ENCODE measurements at regions not wholly inside any gene's neighbourhood (a gene's known extent, or its start where the extent isn't known, plus 50 kb on each side); places are given as distances from the start of the nearest gene placed in this dataset.
"Not testable (repeated sequence)": the region's sequence is repeated elsewhere in the genome, so short reads cannot be mapped to it uniquely, and the experiment has no call there.

DNA sequence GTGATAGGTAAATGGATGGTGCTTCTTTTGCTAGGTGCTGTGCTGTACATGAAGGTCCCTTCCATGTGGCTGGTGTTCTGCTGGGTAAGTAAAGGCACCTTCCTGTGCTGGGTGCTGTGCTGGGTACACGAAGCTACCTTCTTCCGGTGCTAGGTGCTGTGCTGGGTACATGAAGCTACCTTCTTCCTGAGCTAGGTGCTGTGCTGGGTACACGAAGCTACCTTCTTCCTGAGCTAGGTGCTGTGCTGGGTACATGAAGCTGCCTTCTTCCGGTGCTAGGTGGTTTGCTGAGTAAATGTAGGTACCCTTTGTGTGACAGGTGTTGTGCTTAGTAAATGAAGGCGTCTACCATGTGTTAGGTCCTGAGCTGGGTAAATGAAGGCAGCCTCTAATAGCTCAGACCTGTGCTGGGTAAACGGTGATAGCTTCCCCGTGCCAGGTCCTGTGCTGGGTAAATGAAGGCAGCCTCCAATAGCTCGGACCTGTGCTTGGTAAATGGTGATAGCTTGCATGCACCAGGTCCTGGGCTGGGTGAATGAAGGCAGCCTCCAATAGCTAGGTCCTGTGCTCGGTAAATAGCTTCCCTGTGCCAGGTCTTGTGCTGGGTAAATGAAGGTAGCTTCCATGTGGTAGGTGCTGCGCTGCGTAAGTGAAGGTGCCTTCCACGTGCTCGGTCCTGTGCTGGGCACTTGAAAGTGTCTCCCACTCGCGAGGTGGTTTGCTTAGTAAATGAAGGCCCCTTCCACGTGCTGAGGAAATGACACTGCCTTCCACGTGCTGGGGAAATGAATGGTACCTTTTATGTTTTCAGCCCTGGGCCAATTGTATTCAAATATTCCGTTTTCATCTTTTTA lies 115.5 kb downstream of the ERMARD start:
- no peak for DNase-seq

DNA sequence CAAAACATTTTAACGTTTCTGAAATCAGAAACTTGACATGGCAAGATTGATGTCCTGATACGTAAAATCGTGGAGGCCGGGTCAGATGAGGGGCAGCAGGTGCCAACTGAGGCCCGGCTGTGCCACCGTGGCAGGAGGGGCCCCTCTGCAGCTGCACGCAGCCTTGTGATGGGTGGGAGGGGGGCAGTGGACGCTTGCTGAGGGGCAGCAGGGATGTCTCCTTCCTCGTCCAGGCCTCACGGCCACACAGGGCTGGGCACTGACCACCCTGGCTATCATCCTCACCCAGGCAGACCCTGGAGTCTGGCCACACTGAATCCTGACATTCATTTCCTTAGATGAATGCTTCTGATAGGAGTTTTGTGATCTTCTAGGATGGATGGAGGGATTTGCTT lies 114.7 kb downstream of the ERMARD start:
- no peak for DNase-seq

DNA sequence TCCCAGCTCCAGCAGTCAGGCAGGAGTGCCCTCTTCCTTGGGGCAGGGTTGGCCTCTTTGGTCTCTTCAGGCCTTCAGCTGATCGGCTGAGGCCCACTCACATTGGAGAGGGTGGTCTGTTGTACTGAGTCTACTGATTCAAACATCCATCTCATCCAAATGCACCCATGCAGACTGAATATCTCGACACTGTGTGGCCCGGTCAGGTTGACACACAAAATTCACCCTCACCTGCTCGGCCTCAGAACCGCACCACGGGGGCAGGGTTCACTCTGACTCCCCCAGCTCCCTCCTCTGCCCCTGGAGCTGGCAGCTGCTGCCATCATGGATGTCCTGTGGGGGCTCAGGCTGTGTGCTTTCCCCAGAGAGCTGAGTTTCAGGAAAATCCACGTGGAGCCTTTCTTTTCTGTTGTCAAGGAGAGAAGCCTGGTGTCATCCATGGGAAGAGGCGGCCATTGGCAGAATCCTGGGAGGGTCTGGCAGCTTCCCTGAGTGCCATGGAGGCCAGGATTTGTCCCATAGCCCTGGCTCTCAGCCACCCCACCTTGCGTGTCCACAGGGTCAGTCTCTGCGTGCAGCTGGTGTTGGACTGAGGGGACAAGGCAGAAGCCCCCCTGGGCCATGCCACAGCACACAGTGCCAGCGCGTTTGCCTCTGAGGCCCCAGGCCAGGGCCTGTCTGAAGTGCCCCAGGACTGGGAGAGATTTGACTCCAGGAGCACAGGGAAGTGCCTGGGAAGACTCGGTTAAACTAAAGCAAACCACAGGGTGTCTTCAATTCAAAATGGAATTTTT lies 114.1 kb downstream of the ERMARD start:
- DNase-seq = no peak

DNA sequence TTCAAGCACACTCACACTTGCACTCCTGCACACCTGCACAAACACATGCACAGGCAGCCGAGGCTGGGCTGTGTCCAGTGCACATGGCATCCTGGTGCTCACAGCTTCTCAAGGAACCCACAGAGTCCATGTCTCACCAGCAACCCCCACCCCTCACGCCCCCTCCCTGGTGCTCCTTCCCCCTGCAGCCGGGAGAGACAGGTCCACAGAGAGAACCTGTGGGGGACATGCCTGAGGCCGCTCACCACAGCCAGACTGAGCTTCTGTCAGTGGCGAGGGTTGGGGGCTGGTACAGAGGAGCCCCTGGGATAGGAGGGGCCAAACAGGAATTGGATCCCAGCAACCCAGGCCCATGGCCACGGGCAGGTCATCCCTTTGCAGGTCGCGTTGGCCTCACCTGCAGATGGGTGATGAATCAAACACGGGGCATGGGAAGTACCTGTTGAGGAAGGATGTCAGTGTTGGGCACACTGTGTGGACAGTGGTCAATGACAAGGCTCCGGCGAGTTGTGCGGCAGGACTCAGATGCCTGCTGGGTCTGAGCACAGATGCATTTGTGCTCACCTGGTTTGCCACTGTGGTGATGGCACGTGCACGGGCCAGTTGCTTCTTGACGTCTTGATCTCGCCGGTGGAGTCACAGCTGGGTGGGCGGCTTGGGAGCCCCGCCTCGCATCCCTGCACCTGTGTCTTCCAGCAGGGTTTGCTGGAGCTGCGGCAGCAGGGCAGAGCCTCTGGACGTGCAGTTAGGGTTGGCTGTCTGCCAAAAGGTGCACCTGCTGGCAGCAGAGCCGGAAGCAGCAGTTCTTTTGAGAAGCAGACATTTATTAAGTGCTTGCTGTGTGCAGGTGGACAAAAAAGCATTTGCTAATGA lies 113.0 kb downstream of the ERMARD start:
- no peak for DNase-seq

DNA sequence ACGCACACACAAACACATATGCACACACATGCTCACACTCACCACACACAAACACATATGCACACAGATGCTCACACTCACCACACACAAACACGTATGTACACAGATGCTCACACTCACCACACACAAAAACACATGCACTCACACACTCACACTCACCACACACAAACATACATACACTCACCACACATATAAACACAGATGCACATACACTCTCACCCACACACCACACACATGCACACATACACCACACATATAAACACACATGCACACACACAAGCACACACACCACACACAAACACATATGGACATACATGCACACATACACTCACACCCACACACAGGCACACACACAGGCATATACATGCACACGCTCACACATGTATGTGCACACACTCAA lies 112.3 kb downstream of the ERMARD start:
- DNase-seq = no peak

DNA sequence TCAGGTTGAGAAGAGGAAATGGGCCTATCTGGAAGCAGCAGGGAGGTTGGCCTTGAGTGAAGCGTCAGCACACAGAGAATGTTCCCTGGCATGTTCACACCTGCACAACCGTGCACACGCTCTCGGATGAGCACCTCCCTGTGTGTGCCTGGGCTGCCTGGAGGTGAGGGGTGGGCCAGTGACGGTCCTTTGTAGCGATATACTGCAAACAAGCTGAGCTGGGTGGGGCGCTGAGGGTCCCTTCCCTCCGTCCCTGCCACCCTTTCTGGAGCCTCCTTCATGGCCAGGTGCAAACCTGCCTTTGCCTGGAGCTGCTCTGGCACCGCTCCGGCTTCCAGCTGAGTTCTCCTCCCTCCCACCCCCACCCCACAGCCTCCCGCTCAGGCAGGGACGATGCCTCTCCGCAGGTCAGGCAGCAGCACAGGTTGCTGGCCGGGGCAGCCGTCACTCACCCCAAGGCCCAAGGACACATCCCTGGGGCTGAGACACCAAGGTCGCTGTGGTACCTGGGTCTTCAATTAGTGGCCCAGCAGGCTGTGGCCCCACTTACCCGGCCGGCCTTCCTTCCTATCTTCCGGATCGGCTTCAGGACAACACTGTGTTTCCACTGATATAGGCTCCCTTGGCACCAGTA lies 111.6 kb downstream of the ERMARD start:
- no peak for DNase-seq

DNA sequence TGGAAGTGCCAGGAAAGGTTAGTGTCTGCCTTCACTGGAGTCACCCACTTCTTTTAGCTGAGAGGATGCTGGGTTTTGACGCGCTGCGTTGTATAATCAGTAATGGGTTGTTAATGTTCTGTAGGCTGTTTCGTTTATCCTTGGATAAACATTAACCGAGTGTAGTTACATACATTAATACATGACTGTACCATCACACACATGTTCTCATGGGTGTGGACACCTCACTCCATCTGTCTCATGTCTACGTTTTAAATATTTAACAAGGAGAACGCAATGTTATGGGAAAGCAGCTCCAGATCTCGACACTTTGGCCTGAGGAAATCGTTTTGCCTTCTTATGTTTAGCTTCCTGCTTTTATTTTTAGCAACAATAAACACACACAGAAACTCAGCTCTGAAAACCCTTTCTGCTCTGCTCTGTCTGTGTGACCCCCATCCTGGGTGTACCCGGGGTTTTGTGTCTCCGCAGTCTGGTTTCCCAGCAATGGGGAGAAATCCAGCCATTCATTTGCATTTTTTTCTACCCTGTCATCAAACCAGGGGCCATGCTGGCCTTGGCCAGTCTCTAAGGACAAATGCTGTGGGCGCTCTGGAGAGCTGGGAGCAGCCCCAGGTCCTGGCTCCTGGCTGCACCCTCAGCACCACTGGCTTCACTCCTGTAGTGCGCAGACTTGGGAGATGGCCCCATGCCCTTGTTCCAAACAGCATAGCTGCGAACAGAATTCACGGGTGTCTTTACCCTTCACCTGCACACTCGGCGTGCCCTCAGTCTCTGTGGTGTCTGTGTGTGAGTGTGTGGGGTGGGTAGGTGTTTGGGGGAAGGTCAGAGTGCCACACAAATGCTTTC lies 110.8 kb downstream of the ERMARD start:
- no peak for DNase-seq

DNA sequence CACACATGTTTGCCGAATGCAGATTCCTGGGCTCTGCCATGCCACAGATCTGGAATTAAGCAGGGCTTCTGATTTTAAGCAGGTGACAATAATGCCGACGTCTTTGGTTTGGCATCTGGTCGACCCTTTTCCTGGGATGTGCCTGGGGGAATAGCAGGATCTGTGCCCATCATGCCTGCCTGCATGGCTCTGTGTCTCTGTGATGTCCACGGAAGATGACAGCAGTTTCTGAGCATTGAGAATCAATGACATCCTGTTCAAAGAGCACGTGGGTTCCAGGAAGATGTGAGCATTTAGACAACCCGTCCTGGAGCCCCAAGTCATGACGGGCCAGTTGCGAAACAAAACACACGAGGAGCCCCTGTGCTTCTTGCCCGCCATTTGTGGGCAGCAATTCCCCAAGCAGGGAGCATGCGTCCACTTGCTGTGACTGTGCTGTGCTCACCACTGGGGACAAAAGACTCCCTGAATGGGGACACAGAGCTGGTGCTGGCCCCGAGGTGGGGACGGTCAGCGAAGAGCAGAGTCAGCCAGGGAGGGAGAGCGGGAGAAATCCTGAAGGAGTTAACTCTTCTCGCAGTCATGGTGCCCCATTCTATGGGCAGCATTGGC lies 110.1 kb downstream of the ERMARD start:
- no peak for DNase-seq

DNA sequence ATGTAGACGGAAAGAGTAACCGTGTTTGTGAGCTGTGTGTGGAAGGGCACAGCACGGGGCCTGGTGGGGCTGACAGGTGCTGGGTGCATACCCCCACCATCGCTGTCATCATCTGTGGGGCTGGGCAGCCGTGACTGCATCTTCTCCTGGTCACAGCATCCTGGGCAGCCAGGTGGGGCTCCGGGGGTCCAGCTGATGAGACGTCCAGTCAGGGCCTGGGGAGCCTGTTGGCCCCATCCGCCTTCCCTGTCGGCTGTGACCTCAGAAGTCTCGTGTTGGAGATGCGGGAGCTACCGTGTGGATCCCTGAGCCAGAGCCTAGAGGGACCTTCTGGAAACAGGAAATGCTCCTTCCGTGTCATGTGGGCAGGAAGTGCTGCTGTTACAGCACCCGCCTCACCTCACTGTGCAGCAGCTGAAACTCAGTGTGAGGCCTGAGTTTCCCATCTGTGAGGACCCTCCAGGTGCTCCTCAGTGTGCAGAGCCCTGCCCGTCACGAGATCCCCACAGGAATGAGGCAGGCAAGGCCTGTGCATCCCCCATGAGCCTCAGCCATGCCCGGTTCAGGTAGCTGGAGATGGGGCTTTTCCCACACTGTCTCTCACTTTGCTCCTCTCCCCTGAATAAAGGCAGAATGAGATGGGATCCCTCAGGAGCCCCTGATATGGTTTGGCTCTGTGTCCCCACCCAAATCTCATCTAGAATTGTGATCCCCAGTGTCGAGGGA lies 108.7 kb downstream of the ERMARD start:
- no peak for DNase-seq

DNA sequence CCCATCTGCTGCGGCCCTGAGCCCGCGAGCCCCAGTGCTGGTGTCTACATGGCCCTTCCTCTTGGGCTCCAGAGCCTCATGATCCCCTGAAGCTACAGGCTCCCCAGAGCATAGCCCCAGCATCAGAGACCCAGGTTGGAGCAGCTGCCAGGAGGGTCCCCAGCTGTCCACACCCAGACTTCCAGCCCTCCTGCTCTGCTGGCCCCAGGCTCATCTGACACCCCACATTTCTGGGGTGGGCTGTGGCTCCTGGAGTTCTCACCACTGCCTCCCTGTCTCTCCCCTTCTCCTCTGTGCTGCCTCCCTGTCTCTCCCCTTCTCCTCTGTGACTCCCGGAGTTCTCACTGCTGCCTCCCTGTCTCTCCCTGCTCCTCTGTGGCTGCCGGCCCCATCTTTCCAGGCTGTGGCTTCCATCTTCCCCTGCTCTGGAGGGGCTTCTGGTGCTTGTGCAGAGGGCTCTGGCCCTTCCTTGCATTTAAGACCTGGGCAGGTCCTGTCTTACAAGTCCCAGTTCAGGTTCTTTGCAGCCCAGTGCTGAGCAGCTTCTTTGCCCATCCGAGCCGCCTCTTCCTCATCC lies 108.1 kb downstream of the ERMARD start:
- no peak for DNase-seq

DNA sequence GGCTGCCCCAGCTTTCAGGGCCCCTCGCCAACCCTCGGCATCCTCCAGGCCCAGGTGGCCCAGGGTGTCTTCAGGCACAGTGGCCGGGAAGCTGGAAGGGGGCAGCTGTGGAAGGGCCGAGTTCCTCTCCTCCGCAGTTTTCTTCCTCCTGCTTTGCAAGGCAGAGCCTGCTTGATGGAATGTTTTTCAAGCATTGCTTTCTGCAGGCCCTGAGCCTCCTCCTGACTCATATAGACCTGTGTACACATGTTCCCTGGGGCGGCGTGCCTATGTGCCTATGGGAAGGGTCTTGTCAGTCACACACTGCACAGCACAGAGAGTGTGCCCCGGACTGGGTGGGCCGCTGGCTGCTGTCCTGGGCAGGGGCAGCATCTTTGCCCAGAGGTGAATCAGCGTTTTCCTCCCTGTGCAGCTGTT lies 107.5 kb downstream of the ERMARD start:
- no peak for DNase-seq

DNA sequence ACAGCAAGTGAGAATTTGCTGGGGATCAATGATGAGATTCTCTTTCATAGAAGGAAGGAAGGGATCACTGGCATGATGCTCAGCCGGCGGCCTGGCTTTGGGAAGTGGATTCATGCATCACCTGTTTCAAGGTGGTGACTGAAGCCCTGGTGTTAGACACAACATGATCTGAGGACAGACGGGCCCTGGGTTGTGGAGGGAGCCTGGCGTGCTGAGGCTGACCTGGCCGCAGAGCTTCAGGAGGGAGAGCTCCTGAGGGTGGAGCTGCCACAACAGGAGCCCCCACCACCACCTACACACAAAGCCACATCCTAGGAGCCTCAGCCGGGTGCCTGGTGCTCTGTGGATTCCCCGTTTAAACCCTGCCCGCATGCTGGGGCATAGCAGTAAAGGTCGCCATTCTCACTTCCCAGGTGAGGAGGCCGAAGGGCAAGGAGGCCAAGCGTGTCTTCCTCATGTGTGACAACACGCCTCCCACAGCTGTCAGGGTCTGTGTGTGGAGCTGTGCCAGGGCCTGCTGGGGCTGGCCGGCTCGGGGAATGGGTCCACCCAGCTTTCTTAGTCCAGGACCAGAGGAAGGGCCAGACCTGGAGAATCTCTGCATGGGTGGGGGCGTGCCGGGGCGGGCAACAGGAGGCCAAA lies 107.0 kb downstream of the ERMARD start:
- DNase-seq = no peak

DNA sequence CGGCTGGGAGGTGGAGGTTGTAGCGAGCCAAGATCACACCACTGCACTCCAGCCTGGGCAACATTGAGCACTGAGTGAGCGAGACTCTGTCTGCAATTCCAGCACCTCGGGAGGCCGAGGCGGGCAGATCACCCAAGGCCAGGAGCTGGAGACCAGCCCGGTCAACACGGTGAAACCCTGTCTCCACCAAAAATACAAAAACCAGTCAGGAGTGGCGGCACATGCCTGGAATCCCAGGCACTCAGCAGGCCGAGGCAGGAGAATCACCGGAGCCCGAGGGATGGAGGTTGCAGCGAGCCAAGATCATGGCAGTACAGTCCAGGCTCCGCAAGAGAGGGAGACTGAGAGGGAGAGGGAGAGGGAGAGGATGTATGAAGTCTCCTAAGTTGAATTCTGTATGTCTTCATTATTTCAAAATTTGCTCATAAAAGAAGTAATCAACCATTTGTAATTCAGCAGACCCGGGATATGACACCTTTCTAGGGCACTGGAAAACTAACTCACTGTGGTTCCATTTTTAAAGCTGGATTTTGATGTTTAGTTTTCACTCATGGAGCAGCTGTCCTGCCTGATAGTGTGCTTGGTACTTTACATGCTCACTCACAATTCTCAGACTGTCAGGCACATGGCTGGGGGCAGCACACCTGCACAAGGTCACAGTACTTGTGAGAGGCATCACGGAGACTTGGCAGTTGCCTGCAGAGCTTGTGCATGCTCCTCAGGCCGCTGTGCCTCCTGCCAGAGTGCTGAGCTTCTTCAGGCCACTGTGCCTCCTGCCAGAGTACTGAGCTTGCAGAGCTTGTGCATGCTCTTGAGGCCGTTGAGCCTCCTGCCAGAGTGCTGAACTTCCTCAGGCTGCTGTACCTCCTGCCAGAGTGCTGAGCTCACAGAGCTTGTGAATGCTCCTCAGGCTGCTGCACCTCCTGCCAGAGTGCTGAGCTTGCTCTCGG lies 106.2 kb downstream of the ERMARD start:
- no peak for DNase-seq

DNA sequence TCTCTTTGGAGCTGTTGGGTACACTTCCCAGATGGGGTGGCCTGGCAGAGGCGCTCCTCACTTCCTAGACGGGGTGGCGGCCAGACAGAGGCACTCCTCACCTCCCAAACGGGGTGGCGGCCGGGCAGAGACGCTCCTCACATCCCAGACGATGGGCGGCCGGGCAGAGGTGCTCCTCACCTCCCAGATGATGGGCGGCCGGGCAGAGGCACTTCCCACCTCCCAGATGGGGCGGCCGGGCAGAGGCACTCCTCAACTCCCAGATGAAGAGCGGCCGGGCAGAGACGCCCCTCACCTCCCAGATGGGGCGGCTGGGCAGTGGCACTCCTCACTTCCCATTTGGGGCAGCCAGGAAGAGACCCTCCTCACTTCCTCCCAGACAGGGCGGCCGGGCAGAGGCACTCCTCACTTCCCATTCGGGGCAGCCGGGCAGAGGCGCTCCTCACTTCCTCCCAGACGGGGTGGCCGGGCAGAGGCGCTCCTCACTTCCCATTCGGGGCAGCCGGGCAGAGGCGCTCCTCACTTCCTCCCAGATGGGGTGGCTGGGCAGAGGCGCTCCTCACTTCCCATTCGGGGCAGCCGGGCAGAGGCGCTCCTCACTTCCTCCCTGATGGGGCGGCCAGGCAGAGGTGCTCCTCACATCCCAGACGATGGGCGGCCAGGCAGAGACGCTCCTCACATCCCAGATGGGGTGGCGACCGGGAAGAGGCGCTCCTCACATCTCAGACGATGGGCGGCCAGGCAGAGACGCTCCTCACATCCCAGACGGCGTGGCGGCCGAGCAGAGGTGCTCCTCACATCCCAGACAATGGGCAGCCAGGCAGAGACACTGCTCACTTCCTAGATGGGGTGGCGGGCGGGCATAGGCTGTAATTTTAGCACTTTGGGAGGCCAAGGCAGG lies 105.3 kb downstream of the ERMARD start:
- DNase-seq = not testable (repeated sequence)

DNA sequence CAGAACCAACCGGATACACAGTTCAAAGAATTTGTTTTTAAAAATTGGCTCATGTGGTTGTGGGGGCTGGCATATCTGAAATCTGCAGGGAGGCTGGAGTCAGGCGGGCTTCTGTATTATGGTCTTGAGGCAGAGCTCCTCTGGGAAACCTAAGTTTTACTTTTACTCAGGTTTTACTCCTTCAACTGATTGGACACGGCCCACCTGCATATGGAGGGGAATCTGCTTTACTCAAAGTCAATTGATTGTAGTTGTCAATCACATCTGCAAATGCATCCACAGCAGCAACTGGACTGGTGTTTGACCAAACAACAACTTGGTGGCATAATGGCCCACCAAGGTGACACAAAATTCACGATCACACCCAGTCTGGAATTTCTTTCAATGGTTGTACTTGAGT lies 103.4 kb downstream of the ERMARD start:
- no peak for DNase-seq

DNA sequence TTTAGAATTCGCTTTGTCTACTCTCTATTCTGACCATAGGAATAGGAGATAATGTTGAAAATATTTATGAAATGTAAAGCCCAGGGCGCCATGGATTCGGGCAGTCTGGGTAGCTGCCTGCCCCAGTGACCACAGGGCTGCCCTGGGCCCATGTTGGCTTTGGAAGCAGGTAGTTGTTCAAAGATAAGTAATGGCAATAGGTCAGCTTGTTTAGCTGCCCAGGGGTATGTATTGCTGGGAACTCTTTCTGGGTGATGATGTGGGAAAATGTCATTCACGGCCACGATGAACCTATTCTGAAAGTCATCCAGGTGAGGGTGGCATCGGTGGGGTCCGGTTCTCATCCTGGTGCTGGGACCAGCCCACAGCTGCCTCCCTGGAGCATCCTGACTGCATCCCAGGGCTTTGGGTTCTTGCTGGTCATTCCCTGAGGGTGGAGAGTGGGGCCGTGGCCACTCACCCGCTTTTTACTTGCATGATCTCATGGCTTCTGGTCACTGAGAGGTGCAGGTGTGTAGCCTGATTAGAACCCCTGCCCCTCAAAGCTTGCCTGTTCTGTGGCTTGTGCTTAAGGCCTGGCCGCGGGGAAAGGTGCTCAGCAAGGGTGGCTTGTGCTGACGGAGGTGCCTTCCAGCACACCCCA lies 102.8 kb downstream of the ERMARD start:
- no peak for DNase-seq
